GM12878 (cell line): ENCODE measurements at regions not wholly inside any gene's neighbourhood (a gene's known extent, or its start where the extent isn't known, plus 50 kb on each side); places are given as distances from the start of the nearest gene placed in this dataset.

Experiments
- ATAC-seq: fragments of 200-7000 bp; cut with Tn5 transposase; 3 replicates; pipeline ENCODE4 v1.9.1; 2020; ENCODE audit warnings: mild to moderate bottlenecking, moderate library complexity
- BruUV-seq: library from RNA; stranded (reverse); fragments of 400-500 nt; replicated peaks from 2 replicates; lab custom pipeline; 2021; lab: Mats Ljungman, UMichigan
- CTCF ChIA-PET: fragments of 300-600 bp; sonication (Branson Sonifier 250); formaldehyde crosslinking; extraction: SDS; loops from one replicate; lab custom pipeline; 2021; ENCODE audit warnings: inconsistent platforms; lab: Yijun Ruan, JAX
- POLR2A ChIA-PET: fragments of 350-600 bp; formaldehyde crosslinking; extraction: SDS; loops from one replicate; lab custom pipeline; 2021; ENCODE audit warnings: inconsistent platforms; lab: Charles Lee
- RAD21 ChIA-PET: fragments of 300-600 bp; sonication (Branson Sonifier 250); formaldehyde crosslinking; loops from one replicate; lab custom pipeline; 2023; ENCODE audit warnings: antibody characterized with exemption; ENCODE audit not compliant: unreplicated experiment; lab: Charles Lee
- SMC1A ChIA-PET: fragments of 300-600 bp; sonication (Branson Sonifier 250); formaldehyde crosslinking; loops from one replicate; lab custom pipeline; 2023; ENCODE audit not compliant: unreplicated experiment, uncharacterized antibody; lab: Charles Lee
- DNase-seq: peaks from one replicate; pipeline ENCODE4 v3.0.0-alpha.2; 2011; ENCODE audit warnings: low read depth, low spot score
- FAIRE-seq: peaks from 3 replicates; lab custom pipeline; 2011; peaks lifted over from hg19 to GRCh38; lab: Jason Lieb, UNC
- H2AFZ ChIP-seq: 2 replicates; pipeline ENCODE4 v1.6.0; 2011; ENCODE audit warnings: low read depth, low read length, control low read depth; ENCODE audit not compliant: control insufficient read depth
- H3K27ac ChIP-seq: 2 replicates; pipeline ENCODE4 v1.5.1; 2011; ENCODE audit warnings: control low read depth; ENCODE audit not compliant: control insufficient read depth, insufficient read depth
- H3K27me3 ChIP-seq, 2 experiments: replicated peaks in 1 of 2; 2 replicates each; pipeline versions ENCODE4 v1.6.0 to v1.6.1; 2011; ENCODE audit warnings: low read length in 1 of 2; ENCODE audit not compliant: control insufficient read depth in 2 of 2, insufficient read depth in 2 of 2
- H3K36me3 ChIP-seq, 2 experiments: 2 replicates each; pipeline ENCODE4 v1.5.1; 2011; ENCODE audit warnings: low read length in 1 of 2; ENCODE audit not compliant: control insufficient read depth in 2 of 2, insufficient read depth in 2 of 2
- H3K4me1 ChIP-seq: 2 replicates; pipeline ENCODE4 v1.6.1; 2011; ENCODE audit warnings: mild to moderate bottlenecking, low read length, moderate library complexity, mixed read lengths; ENCODE audit not compliant: control insufficient read depth, insufficient read depth
- H3K4me2 ChIP-seq: 2 replicates; pipeline ENCODE4 v1.6.0; 2011; ENCODE audit warnings: control low read depth; ENCODE audit not compliant: control insufficient read depth, insufficient read depth
- H3K4me3 ChIP-seq: fragments of 200-600 bp; sonication (generic); 2 replicates; pipeline ENCODE4 v1.5.1; 2016
- H3K79me2 ChIP-seq: 2 replicates; pipeline ENCODE4 v1.6.0; 2011; ENCODE audit warnings: low read length; ENCODE audit not compliant: control insufficient read depth, insufficient read depth
- H3K9ac ChIP-seq: 2 replicates; pipeline ENCODE4 v1.8.0; 2011; ENCODE audit warnings: low read length, control low read depth, mixed read lengths; ENCODE audit not compliant: control insufficient read depth, insufficient read depth
- H3K9me3 ChIP-seq: replicated peaks from 3 replicates; pipeline ENCODE4 v1.5.1; 2011; ENCODE audit warnings: mild to moderate bottlenecking, low read length; ENCODE audit not compliant: control insufficient read depth, insufficient read depth
- H4K20me1 ChIP-seq: 2 replicates; pipeline ENCODE4 v1.6.0; 2011; ENCODE audit not compliant: control insufficient read depth, insufficient read depth
- CTCF ChIP-seq, 3 experiments: IDR thresholded peaks in 2 of 3; conservative IDR thresholded peaks in 1 of 3; 2 replicates each; pipeline ENCODE4 v1.5.1; 2011; ENCODE audit warnings: low read depth in 3 of 3, low read length in 3 of 3, mild to moderate bottlenecking in 3 of 3, control low read depth in 2 of 3, moderate library complexity in 2 of 3, inconsistent platforms in 1 of 3, mixed read lengths in 1 of 3; ENCODE audit not compliant: control insufficient read depth in 2 of 3, insufficient read depth in 1 of 3; ENCODE audit errors: extremely low read depth in 1 of 3
- DPF2 ChIP-seq: fragments of 450-650 bp; IDR thresholded peaks from 2 replicates; pipeline ENCODE4 v1.6.1; 2017; ENCODE audit warnings: mild to moderate bottlenecking
- LARP7 ChIP-seq: fragments of 450-650 bp; IDR thresholded peaks from 2 replicates; pipeline ENCODE4 v1.6.1; 2017; ENCODE audit warnings: mild to moderate bottlenecking
- MEF2B ChIP-seq: fragments of 450-650 bp; IDR thresholded peaks from 2 replicates; pipeline ENCODE4 v1.6.1; 2018; ENCODE audit warnings: mild to moderate bottlenecking, moderate library complexity; ENCODE audit not compliant: partially characterized antibody, poor library complexity, severe bottlenecking
- NR2F1 ChIP-seq: fragments of 450-650 bp; conservative IDR thresholded peaks from 2 replicates; pipeline ENCODE4 v1.6.1; 2017; ENCODE audit warnings: mild to moderate bottlenecking
- PKNOX1 ChIP-seq: fragments of 450-650 bp; IDR thresholded peaks from 2 replicates; pipeline ENCODE4 v1.6.1; 2016; ENCODE audit warnings: mild to moderate bottlenecking
- POLR2AphosphoS5 ChIP-seq: IDR thresholded peaks from 2 replicates; pipeline ENCODE4 v1.6.1; 2011; ENCODE audit warnings: mild to moderate bottlenecking, low read length, inconsistent platforms
- RAD21 ChIP-seq: IDR thresholded peaks from 2 replicates; pipeline ENCODE4 v1.6.1; 2011; ENCODE audit warnings: mild to moderate bottlenecking, low read depth, low read length, moderate library complexity; ENCODE audit not compliant: insufficient read depth
- SMC3 ChIP-seq: IDR thresholded peaks from 2 replicates; pipeline ENCODE4 v1.6.1; 2011; ENCODE audit warnings: low read length, improper control_type of control experiment, borderline replicate concordance
- SRF ChIP-seq, 2 experiments: IDR thresholded peaks; 2 replicates each; pipeline ENCODE4 v1.6.1; 2011; ENCODE audit warnings: low read depth in 2 of 2, low read length in 2 of 2, mild to moderate bottlenecking in 1 of 2, moderate library complexity in 1 of 2
- TARDBP ChIP-seq: IDR thresholded peaks from 2 replicates; pipeline ENCODE4 v1.6.1; 2016; ENCODE audit warnings: borderline replicate concordance
- WGBS: methylation state at CpG from one replicate; pipeline ENCODE4 v1.1.6; 2016; ENCODE audit warnings: low lambda C conversion rate; ENCODE audit not compliant: insufficient replicate concordance, insufficient coverage; ENCODE audit errors: missing lambda C conversion rate; 5-methylcytosine and 5-hydroxymethylcytosine counted together
- in situ Hi-C: fragments of 300-500 bp; cut with MboI; formaldehyde crosslinking; loops from 9 replicates; pipeline ENCODE4 v1.14.3; 2018; ENCODE audit warnings: mixed read lengths
- intact Hi-C: fragments of 100-400 bp; cut with micrococcal nuclease; formaldehyde crosslinking; loops from one replicate; pipeline ENCODE4 v1.14.2; 2022; ENCODE audit not compliant: unreplicated experiment
- TF ChIP-seq, protein P1 (sequence below): fragments of 450-650 bp; IDR thresholded peaks from 2 replicates; pipeline ENCODE4 v1.6.1; 2016; ENCODE audit warnings: mild to moderate bottlenecking, moderate library complexity, borderline replicate concordance

DNA sequence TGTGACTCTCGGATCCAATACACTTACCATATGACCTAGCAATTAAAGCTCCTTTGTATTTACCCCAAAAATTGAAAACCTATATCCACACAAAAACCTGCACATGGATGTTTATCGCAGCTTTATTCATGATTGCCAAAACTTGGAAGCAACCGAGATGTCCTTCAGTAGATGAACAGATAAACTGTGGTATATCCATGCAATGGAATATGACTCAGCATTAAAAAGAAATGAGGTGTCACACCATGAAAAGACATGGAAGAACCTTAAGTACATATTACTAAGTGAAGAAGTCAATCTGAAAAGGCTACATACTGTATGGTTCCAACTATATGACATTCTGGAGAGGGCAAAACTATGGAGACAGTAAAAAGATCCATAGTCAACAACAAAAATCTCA, 82.0 kb upstream of the PHF24 start (continued):
- TF ChIP-seq PKNOX1 (no peak), TARDBP (no peak), LARP7 (no peak)

GRCh38 chr9:34869390-34869789, 88.7 kb upstream of the PHF24 start:
- Histone ChIP-seq H3K36me3 (no peaks in the 10 kb centered on the region), H2AFZ (no peak overlapping the region), H4K20me1 (no peaks in the 10 kb centered on the region), H3K27ac (no peak overlapping the region), H3K4me1 (no peaks in the 10 kb centered on the region), H3K79me2 (no peaks in the 10 kb centered on the region), H3K9me3 (peaks cover 3% of the 10 kb centered on the region; the same call in 2 of the 3 replicates), H3K27me3 (no peaks in the 10 kb centered on the region), H3K4me2 (no peak overlapping the region), H3K4me3 (no peak overlapping the region), H3K9ac (no peak overlapping the region)
- RAD21 ChIA-PET = no interaction called here
- SMC1A ChIA-PET = interaction anchor here (0.6 to 1.7 kb wide), 2 partner anchors 14 to 132 kb away, joined by 3 read pairs; no protein-coding TSS in a partner anchor
- 53% methylated on average over 2 of the region's 2 CpGs for WGBS
- BruUV-seq = no TSS peak
- POLR2A ChIA-PET = no interaction called here
- intact Hi-C loops (loop anchor here (10.0 kb wide), 1 partner anchor 55 kb away; no protein-coding TSS in a partner anchor), in situ Hi-C loops (no loop called here)
- CTCF ChIA-PET = interaction anchor here (1.1 kb wide), 1 partner anchor 9 kb away, joined by 3 read pairs; no protein-coding TSS in a partner anchor
- TF ChIP-seq SMC3 (peak; percentile 23; the same call in 1 of the 2 replicates), MEF2B (no peak), SRF (IDR thresholded peaks at IDR 0.05; ENCODE audit: low read depth in 2 of 2, low read length in 2 of 2) (no peak), DPF2 (no peak), CTCF (IDR thresholded peaks at IDR 0.05 in 2 of 3, conservative IDR thresholded peaks at IDR 0.05 in 1 of 3; ENCODE audit: control insufficient read depth in 2 of 3, extremely low read depth in 1 of 3, insufficient read depth in 1 of 3, low read depth in 3 of 3, low read length in 3 of 3) (peak; percentile 12 to 21 (median 15); a peak in 3 of 6 replicates), RAD21 (0 out of 2 replicates have a peak, but pooled peaks have one; percentile 22), NR2F1 (no peak), POLR2AphosphoS5 (no peak)
- TF ChIP-seq, protein P1, sequence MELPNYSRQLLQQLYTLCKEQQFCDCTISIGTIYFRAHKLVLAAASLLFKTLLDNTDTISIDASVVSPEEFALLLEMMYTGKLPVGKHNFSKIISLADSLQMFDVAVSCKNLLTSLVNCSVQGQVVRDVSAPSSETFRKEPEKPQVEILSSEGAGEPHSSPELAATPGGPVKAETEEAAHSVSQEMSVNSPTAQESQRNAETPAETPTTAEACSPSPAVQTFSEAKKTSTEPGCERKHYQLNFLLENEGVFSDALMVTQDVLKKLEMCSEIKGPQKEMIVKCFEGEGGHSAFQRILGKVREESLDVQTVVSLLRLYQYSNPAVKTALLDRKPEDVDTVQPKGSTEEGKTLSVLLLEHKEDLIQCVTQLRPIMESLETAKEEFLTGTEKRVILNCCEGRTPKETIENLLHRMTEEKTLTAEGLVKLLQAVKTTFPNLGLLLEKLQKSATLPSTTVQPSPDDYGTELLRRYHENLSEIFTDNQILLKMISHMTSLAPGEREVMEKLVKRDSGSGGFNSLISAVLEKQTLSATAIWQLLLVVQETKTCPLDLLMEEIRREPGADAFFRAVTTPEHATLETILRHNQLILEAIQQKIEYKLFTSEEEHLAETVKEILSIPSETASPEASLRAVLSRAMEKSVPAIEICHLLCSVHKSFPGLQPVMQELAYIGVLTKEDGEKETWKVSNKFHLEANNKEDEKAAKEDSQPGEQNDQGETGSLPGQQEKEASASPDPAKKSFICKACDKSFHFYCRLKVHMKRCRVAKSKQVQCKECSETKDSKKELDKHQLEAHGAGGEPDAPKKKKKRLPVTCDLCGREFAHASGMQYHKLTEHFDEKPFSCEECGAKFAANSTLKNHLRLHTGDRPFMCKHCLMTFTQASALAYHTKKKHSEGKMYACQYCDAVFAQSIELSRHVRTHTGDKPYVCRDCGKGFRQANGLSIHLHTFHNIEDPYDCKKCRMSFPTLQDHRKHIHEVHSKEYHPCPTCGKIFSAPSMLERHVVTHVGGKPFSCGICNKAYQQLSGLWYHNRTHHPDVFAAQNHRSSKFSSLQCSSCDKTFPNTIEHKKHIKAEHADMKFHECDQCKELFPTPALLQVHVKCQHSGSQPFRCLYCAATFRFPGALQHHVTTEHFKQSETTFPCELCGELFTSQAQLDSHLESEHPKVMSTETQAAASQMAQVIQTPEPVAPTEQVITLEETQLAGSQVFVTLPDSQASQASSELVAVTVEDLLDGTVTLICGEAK = no peak
- ATAC-seq = no peak
- no peak for FAIRE-seq
- no peak for DNase-seq
